Mesodermal cell (in vitro differentiated cells): ENCODE measurements at regions not wholly inside any gene's neighbourhood (a gene's known extent, or its start where the extent isn't known, plus 50 kb on each side); places are given as distances from the start of the nearest gene placed in this dataset.

ENCODE experiments used
- H3K27ac ChIP-seq: 2 replicates; pipeline ENCODE4 v1.7.0; 2013; ENCODE audit warnings: mild to moderate bottlenecking, low read depth, low read length, moderate library complexity; ENCODE audit not compliant: severe bottlenecking
- H3K36me3 ChIP-seq: 2 replicates; pipeline ENCODE4 v1.7.1; 2013; ENCODE audit warnings: mild to moderate bottlenecking, low read length, moderate library complexity; ENCODE audit not compliant: control insufficient read depth, insufficient read depth
- H3K4me1 ChIP-seq: one replicate; pipeline ENCODE4 v1.7.1; 2013; ENCODE audit warnings: mild to moderate bottlenecking, low read length; ENCODE audit not compliant: insufficient read depth, control insufficient read depth, poor library complexity, severe bottlenecking
- H3K4me3 ChIP-seq: 2 replicates; pipeline ENCODE4 v1.7.0; 2013; ENCODE audit warnings: low read length, control low read depth, mild to moderate bottlenecking; ENCODE audit not compliant: insufficient read depth, poor library complexity, severe bottlenecking; ENCODE audit errors: extremely low read depth
- H3K9me3 ChIP-seq: 2 replicates; pipeline ENCODE4 v1.7.1; 2013; ENCODE audit warnings: mild to moderate bottlenecking, low read length, moderate library complexity; ENCODE audit not compliant: control insufficient read depth
- WGBS, 2 experiments: methylation state at CpG; one replicate each; pipeline ENCODE4 v1.1.5; 2013; ENCODE audit warnings: missing lambda C conversion rate in 2 of 2; ENCODE audit not compliant: insufficient coverage in 2 of 2; 5-methylcytosine and 5-hydroxymethylcytosine counted together

DNA sequence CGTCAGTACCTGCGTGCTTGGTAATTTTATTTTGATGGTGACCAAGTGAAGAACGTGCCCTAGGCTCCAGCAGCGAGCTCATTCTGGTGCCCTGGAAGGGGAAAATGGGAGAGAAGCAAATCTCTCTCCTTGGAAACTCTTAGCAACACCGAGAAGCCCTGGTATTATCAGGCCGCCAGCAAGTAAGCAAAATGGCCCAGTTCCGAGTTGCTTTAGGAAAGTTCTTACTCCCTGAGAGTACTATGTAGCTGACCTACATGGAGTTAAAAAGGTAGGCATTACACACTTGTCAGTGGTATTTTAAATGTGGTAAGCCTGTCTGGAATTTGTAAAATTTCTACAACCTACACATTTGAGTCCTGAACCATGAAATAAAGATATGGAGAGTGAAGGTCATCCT is 146.4 kb downstream of the CPEB2 start:
- WGBS, 2 experiments: 90 to 94% methylated on average over 6 to 7 of the region's 7 CpGs
- Histone ChIP-seq H3K27ac (no peak overlapping the region), H3K9me3 (no peaks in the 10 kb centered on the region), H3K4me3 (no peak overlapping the region), H3K4me1 (peaks cover 19% of the 10 kb centered on the region), H3K36me3 (no peaks in the 10 kb centered on the region)

GRCh38 chr4:15149234-15149838 is 147.1 kb downstream of the CPEB2 start:
- Histone ChIP-seq H3K4me1 (peaks cover 24% of the 10 kb centered on the region), H3K27ac (peak overlapping the region; percentile 73), H3K4me3 (no peak overlapping the region), H3K36me3 (no peaks in the 10 kb centered on the region), H3K9me3 (no peaks in the 10 kb centered on the region)
- 72 to 79% methylated on average over 6 to 7 of the region's 10 CpGs for WGBS, 2 experiments

DNA sequence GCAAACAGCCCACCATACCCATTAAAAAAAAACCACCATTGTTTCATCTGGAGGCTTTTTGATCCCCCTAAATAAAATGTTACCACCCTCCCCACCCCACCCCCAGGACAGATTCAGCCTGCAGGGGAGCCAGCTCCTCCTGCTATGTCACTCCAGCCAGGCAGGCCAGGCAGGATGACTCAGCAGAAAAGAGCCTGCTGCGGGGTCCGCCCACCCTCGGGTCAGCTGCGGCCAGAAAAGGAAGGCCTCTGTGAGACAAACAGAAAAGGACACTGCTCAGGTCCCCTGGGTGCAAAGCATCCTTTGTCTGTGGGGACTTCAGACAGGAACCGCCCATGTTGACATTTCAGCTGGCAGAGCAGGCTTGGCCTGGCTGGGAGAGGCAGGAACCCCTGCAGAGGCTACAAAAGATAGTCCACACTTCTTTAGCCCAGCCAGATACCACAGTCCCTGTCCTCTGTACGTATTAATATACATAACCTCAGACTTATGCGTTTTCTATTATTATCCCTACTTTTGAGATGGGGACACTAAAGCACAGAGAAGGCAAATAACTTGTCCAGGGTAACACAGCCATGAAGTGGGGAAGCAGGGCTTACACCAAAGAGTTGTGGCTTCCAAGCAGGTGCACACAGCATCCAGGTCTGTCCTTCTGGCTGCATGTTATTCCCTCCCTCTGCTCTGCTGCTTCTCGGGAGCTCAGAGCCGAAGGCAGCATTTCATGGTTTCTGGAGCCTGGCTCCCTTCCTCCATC is 147.7 kb downstream of the CPEB2 start:
- WGBS, 2 experiments: 36 to 38% methylated on average over 7 of the region's 9 CpGs
- Histone ChIP-seq H3K27ac (peak overlapping the region; percentile 73), H3K4me3 (no peak overlapping the region), H3K4me1 (peaks cover 24% of the 10 kb centered on the region), H3K36me3 (no peaks in the 10 kb centered on the region), H3K9me3 (no peaks in the 10 kb centered on the region)

GRCh38 chr4:15150631-15151030 is 148.3 kb downstream of the CPEB2 start:
- Histone ChIP-seq H3K9me3 (no peaks in the 10 kb centered on the region), H3K36me3 (no peaks in the 10 kb centered on the region), H3K4me1 (peaks cover 24% of the 10 kb centered on the region), H3K27ac (no peak overlapping the region), H3K4me3 (no peak overlapping the region)
- WGBS, 2 experiments: 89 to 95% methylated on average over 1 to 2 of the region's 2 CpGs

DNA sequence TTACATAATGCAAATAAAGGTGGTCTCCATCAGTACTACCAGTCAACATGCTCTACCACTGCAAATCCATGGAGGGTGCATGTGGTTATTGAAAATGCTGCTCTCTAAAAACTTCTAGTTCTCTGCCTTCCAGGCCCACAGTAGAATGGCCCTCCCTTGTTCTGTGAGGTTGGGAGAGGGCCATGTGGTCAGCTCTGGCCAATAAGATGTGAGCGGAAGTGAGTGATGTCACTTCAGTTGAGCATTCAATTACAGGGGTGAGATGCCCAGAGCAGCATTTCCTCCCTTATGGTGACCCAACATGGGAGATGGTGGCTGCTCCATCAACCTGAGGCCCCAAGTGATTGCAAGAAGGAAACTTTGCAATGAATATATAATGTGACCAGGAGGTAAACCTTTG is 148.8 kb downstream of the CPEB2 start:
- H3K4me1 ChIP-seq: peaks cover 24% of the 10 kb centered on the region
- H3K36me3 ChIP-seq: no peaks in the 10 kb centered on the region
- H3K4me3 ChIP-seq: no peak overlapping the region
- H3K9me3 ChIP-seq: no peaks in the 10 kb centered on the region
- 80 to 100% methylated on average over 1 of the region's 1 CpG for WGBS, 2 experiments
- H3K27ac ChIP-seq: no peak overlapping the region

DNA sequence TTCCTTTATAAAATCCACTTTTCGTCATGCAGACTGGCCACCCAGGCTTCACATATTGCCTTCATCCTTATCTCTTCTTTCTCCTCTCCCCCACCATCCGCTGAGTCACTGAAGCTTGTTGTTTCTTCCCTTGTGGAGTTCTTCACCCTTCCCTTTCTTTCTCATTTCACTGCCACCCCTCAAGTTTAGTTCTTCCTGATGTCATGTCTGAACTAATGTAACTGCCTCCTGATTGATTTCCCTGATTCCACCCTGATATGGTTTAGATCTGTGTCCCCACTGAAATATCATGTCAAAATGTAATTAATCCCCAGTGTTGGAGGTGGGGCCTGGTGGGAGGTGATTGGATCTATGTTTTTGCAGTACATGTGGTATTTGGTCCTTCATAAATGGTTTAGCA is 151.4 kb downstream of the CPEB2 start:
- WGBS, 2 experiments: 88 to 91% methylated on average over 2 of the region's 2 CpGs

DNA sequence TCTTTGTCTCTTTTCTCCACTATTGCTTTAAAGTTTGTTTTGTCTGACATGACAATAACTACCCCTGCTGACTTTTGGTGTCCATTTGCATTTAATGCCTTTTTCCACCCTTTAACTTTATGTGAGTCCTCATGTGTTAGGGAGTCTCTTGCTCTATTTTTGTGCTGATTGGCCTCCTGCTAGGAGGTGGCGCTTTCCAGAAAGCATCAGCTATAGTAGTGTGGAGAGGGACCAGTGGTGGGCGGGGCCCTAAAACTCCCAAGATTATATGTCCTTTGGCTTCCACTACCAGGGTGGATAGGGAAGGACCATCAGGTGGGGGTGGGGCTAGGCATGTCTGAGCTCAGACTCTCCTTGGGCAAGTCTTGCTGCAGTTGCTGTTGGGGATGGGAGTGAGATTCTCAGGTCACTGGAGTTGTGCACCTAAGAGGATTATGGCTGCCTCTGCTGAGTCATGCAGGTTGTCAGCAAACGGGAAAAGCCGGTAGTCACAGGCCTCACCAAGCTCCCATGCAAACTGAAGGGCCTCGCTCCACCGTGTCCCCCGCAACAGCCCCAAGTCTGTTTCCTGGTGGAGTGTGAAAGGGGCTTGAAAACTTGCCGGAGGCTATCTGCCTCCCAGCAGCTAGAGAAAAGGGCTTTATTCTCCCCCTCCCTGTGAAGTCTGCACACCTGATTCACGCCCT is 156.3 kb downstream of the CPEB2 start:
- H3K4me3 ChIP-seq: no peak overlapping the region
- 72% methylated on average over 5 of the region's 9 CpGs; no CpG with 5 or more reads in 1 of the 2 experiments for WGBS, 2 experiments
- no peak overlapping the region for H3K27ac ChIP-seq
- H3K36me3 ChIP-seq: no peaks in the 10 kb centered on the region
- H3K9me3 ChIP-seq: no peaks in the 10 kb centered on the region
- peaks cover 5% of the 10 kb centered on the region for H3K4me1 ChIP-seq

More for the DNA sequence above, 151.4 kb downstream of the CPEB2 start:
- Histone ChIP-seq H3K27ac (no peak overlapping the region), H3K36me3 (no peaks in the 10 kb centered on the region), H3K4me1 (peaks cover 19% of the 10 kb centered on the region), H3K4me3 (no peak overlapping the region), H3K9me3 (no peaks in the 10 kb centered on the region)

GRCh38 chr4:15159477-15160019 is 157.3 kb downstream of the CPEB2 start:
- H3K27ac ChIP-seq: no peak overlapping the region
- H3K4me1 ChIP-seq: no peaks in the 10 kb centered on the region
- no peak overlapping the region for H3K4me3 ChIP-seq
- H3K9me3 ChIP-seq: no peaks in the 10 kb centered on the region
- 98 to 100% methylated on average over 1 to 3 of the region's 3 CpGs for WGBS, 2 experiments
- no peaks in the 10 kb centered on the region for H3K36me3 ChIP-seq

GRCh38 chr4:15161439-15161838 is 159.2 kb downstream of the CPEB2 start:
- H3K27ac ChIP-seq: no peak overlapping the region
- no peaks in the 10 kb centered on the region for H3K9me3 ChIP-seq
- H3K4me3 ChIP-seq: no peak overlapping the region
- whole genome bisulfite sequencing, 2 experiments: 83% methylated on average over 1 of the region's 1 CpG; no CpG with 5 or more reads in 1 of the 2 experiments
- no peaks in the 10 kb centered on the region for H3K4me1 ChIP-seq
- no peaks in the 10 kb centered on the region for H3K36me3 ChIP-seq

- 20% methylated on average over 1 of the region's 1 CpG; no CpG with 5 or more reads in 1 of the 2 experiments for WGBS, 2 experiments
- Histone ChIP-seq H3K9me3 (no peaks in the 10 kb centered on the region), H3K27ac (no peak overlapping the region), H3K36me3 (no peaks in the 10 kb centered on the region), H3K4me1 (no peaks in the 10 kb centered on the region), H3K4me3 (no peak overlapping the region)
Measured at GRCh38 chr4:15162046-15162445, 159.8 kb downstream of the CPEB2 start.
